Panc1 (cell line): ENCODE measurements at regions not wholly inside any gene's neighbourhood (a gene's known extent, or its start where the extent isn't known, plus 50 kb on each side); places are given as distances from the start of the nearest gene placed in this dataset.

Experiments
- ATAC-seq: fragments of 200-7000 bp; cut with Tn5 transposase; 2 replicates; pipeline ENCODE4 v1.9.1; 2020; ENCODE audit warnings: mild to moderate bottlenecking, moderate library complexity
- BruUV-seq: library from RNA; stranded (reverse); fragments of 400-500 nt; replicated peaks from 2 replicates; lab custom pipeline; 2021; lab: Mats Ljungman, UMichigan
- CTCF ChIA-PET: fragments of 300-600 bp; sonication (Branson Sonifier 250); formaldehyde crosslinking; loops from one replicate; lab custom pipeline; 2022; ENCODE audit warnings: antibody characterized with exemption; lab: Charles Lee
- POLR2A ChIA-PET: fragments of 300-600 bp; sonication (Branson Sonifier 250); formaldehyde crosslinking; loops from one replicate; lab custom pipeline; 2022; ENCODE audit warnings: antibody characterized with exemption; lab: Charles Lee
- DNase-seq: peaks from one replicate; pipeline ENCODE4 v3.0.0-alpha.2; 2010; ENCODE audit warnings: low read depth, low spot score
- H3K27ac ChIP-seq: 2 replicates; pipeline ENCODE4 v1.5.1; 2011; ENCODE audit warnings: mild to moderate bottlenecking, low read length, inconsistent platforms
- H3K27me3 ChIP-seq: fragments of 200-500 bp; sonication (Bioruptor generic); 2 replicates; pipeline ENCODE4 v1.6.0; 2014; ENCODE audit warnings: low read length, inconsistent platforms; ENCODE audit not compliant: control insufficient read depth, insufficient read depth
- H3K36me3 ChIP-seq: fragments of 200-500 bp; sonication (Bioruptor generic); 2 replicates; pipeline ENCODE4 v1.5.1; 2014; ENCODE audit warnings: inconsistent platforms, mild to moderate bottlenecking, low read length, moderate library complexity; ENCODE audit not compliant: control insufficient read depth, insufficient read depth
- H3K4me1 ChIP-seq: 2 replicates; pipeline ENCODE4 v1.5.1; 2011; ENCODE audit warnings: inconsistent platforms, mild to moderate bottlenecking, low read length, moderate library complexity; ENCODE audit not compliant: control insufficient read depth, insufficient read depth
- H3K4me3 ChIP-seq, 2 experiments: 2 replicates each; pipeline ENCODE4 v1.5.1; 2011 to 2012; ENCODE audit warnings: low read depth in 2 of 2, low read length in 2 of 2, mild to moderate bottlenecking in 2 of 2, inconsistent platforms in 1 of 2, moderate library complexity in 1 of 2
- H3K9me3 ChIP-seq: fragments of 200-500 bp; sonication (Bioruptor generic); 2 replicates; pipeline ENCODE4 v1.5.1; 2014; ENCODE audit warnings: low read depth, mild to moderate bottlenecking, inconsistent platforms, low read length, moderate library complexity; ENCODE audit not compliant: control insufficient read depth, insufficient read depth
- CTCF ChIP-seq: fragments of 450-650 bp; IDR thresholded peaks from 2 replicates; pipeline ENCODE4 v1.5.1; 2017; ENCODE audit warnings: mild to moderate bottlenecking
- POLR2AphosphoS5 ChIP-seq: IDR thresholded peaks from 2 replicates; pipeline ENCODE4 v1.6.1; 2012; ENCODE audit warnings: mild to moderate bottlenecking, low read depth, low read length, moderate library complexity
- REST ChIP-seq, 2 experiments: IDR thresholded peaks; 2 replicates each; pipeline ENCODE4 v1.6.1; 2011 to 2012; ENCODE audit warnings: low read depth in 2 of 2, control low read depth in 1 of 2, low read length in 1 of 2, mild to moderate bottlenecking in 1 of 2, moderate library complexity in 1 of 2; ENCODE audit not compliant: insufficient read depth in 1 of 2
- SIN3A ChIP-seq: IDR thresholded peaks from 2 replicates; pipeline ENCODE4 v1.6.1; 2012; ENCODE audit warnings: low read depth, mild to moderate bottlenecking, low read length, moderate library complexity, borderline replicate concordance; ENCODE audit not compliant: insufficient read depth
- TCF7L2 ChIP-seq: IDR thresholded peaks from 2 replicates; pipeline ENCODE4 v1.6.1; 2011; ENCODE audit warnings: mild to moderate bottlenecking, low read depth, low read length, inconsistent platforms
- in situ Hi-C: cut with HindIII; loops from 2 replicates; pipeline ENCODE4 v1.10.0; 2016; ENCODE audit warnings: low sequenced_read_pairs, low pct_unique_long_range_greater_than_20kb
- intact Hi-C: fragments of 100-400 bp; cut with micrococcal nuclease; formaldehyde crosslinking; loops from one replicate; pipeline ENCODE4 v1.10.0; 2022; ENCODE audit not compliant: unreplicated experiment

- ChIA-PET POLR2A (no interaction called here), CTCF (no interaction called here)
- H3K36me3 ChIP-seq, result no peaks in the 10 kb centered on the region
- no peak for ATAC-seq
- no peak overlapping the region for H3K4me3 ChIP-seq
- no peak overlapping the region for H3K27ac ChIP-seq
- TF ChIP-seq REST (IDR thresholded peaks at IDR 0.05; ENCODE audit: insufficient read depth in 1 of 2, low read depth in 2 of 2, low read length in 1 of 2) (no peak), CTCF (no peak), SIN3A (no peak), POLR2AphosphoS5 (no peak), TCF7L2 (no peak)
- DNase-seq, result no peak
- intact Hi-C loops, result no loop called here
- in situ Hi-C loops, result no loop called here
- BruUV-seq, result no TSS peak
- no peaks in the 10 kb centered on the region for H3K4me1 ChIP-seq
- H3K9me3 ChIP-seq, result no peaks in the 10 kb centered on the region
- H3K27me3 ChIP-seq, result no peaks in the 10 kb centered on the region
Observed at GRCh38 chr13:104447348-104447747, 1381.1 kb upstream of the SLC10A2 start.

GRCh38 chr13:104442536-104442935 lies 1376.3 kb upstream of the SLC10A2 start:
- no peaks in the 10 kb centered on the region; the same call in 1 of the 2 replicates for H3K36me3 ChIP-seq
- ATAC-seq (no peak), DNase-seq (no peak)
- H3K4me1 ChIP-seq, result no peaks in the 10 kb centered on the region
- H3K4me3 ChIP-seq, result no peak overlapping the region
- ChIA-PET POLR2A (no interaction called here), CTCF (no interaction called here)
- intact Hi-C loops (no loop called here), in situ Hi-C loops (no loop called here)
- H3K9me3 ChIP-seq, result no peaks in the 10 kb centered on the region
- BruUV-seq, result no TSS peak
- TF ChIP-seq SIN3A (no peak), TCF7L2 (no peak), CTCF (no peak), POLR2AphosphoS5 (no peak)
- H3K27me3 ChIP-seq, result no peaks in the 10 kb centered on the region
- H3K27ac ChIP-seq, result no peak overlapping the region
